OCI-LY1 (cell line): ENCODE measurements at regions not wholly inside any gene's neighbourhood (a gene's known extent, or its start where the extent isn't known, plus 50 kb on each side); places are given as distances from the start of the nearest gene placed in this dataset.

ENCODE experiments used
- H2AFZ ChIP-seq: fragments of 200-600 bp; sonication (generic), shearing (Covaris generic); 2 replicates; pipeline ENCODE4 v1.6.0; 2014; ENCODE audit warnings: antibody characterized with exemption, mild to moderate bottlenecking, low read length
- H3F3A ChIP-seq: fragments of 200-600 bp; sonication (generic), shearing (Covaris generic); 2 replicates; pipeline ENCODE4 v1.6.0; 2014; ENCODE audit warnings: mild to moderate bottlenecking, antibody characterized with exemption, low read length, moderate library complexity; ENCODE audit not compliant: insufficient read depth
- H3K27ac ChIP-seq: fragments of 200-600 bp; sonication (generic); 2 replicates; pipeline ENCODE4 v1.5.1; 2014; ENCODE audit warnings: low read length, mixed run types, mild to moderate bottlenecking, low read depth; ENCODE audit not compliant: poor library complexity, severe bottlenecking
- H3K27me3 ChIP-seq: fragments of 200-600 bp; sonication (generic); 2 replicates; pipeline ENCODE4 v1.6.0; 2014; ENCODE audit warnings: antibody characterized with exemption, mild to moderate bottlenecking, low read length, moderate library complexity; ENCODE audit not compliant: insufficient read depth
- H3K36me3 ChIP-seq: fragments of 200-600 bp; sonication (generic); 2 replicates; pipeline ENCODE4 v1.6.1; 2014; ENCODE audit warnings: mild to moderate bottlenecking, antibody characterized with exemption, low read length, moderate library complexity, mixed read lengths; ENCODE audit not compliant: insufficient read depth
- H3K4me1 ChIP-seq: fragments of 200-600 bp; sonication (generic); 2 replicates; pipeline ENCODE4 v1.5.1; 2014; ENCODE audit warnings: mild to moderate bottlenecking, low read length, moderate library complexity; ENCODE audit not compliant: insufficient read depth, severe bottlenecking
- H3K4me2 ChIP-seq: fragments of 200-600 bp; sonication (generic), shearing (Covaris generic); 2 replicates; pipeline ENCODE4 v1.6.1; 2014; ENCODE audit warnings: low read length
- H3K4me3 ChIP-seq: fragments of 200-600 bp; sonication (generic); 2 replicates; pipeline ENCODE4 v1.5.1; 2014; ENCODE audit warnings: low read length, low read depth, mild to moderate bottlenecking, mixed read lengths; ENCODE audit not compliant: poor library complexity, severe bottlenecking
- H3K79me2 ChIP-seq: fragments of 200-600 bp; shearing (Covaris generic); 2 replicates; pipeline ENCODE4 v1.6.1; 2016; ENCODE audit warnings: mixed run types, low read length, mixed read lengths; ENCODE audit not compliant: insufficient read depth
- H3K9ac ChIP-seq: fragments of 200-600 bp; sonication (generic), shearing (Covaris generic); 2 replicates; pipeline ENCODE4 v1.6.1; 2014; ENCODE audit warnings: mild to moderate bottlenecking, low read length, mixed read lengths
- H3K9me2 ChIP-seq: fragments of 200-600 bp; sonication (generic), shearing (Covaris generic); 2 replicates; pipeline ENCODE4 v1.6.1; 2014; ENCODE audit warnings: low read depth, mild to moderate bottlenecking, low read length, mixed read lengths
- H3K9me3 ChIP-seq: fragments of 200-600 bp; shearing (Covaris generic); 2 replicates; pipeline ENCODE4 v1.6.1; 2014; ENCODE audit warnings: low read length, mixed read lengths
- H4K20me1 ChIP-seq: fragments of 200-600 bp; sonication (generic), shearing (Covaris generic); 2 replicates; pipeline ENCODE4 v1.6.0; 2016; ENCODE audit warnings: mild to moderate bottlenecking, low read length; ENCODE audit not compliant: insufficient read depth
- CTCF ChIP-seq: fragments of 200-600 bp; sonication (generic), shearing (Covaris generic); IDR thresholded peaks from 2 replicates; pipeline ENCODE4 v1.5.1; 2017; ENCODE audit warnings: mild to moderate bottlenecking, antibody characterized with exemption, low read length, moderate library complexity, mixed read lengths
- EZH2 ChIP-seq: fragments of 200-600 bp; sonication (generic), shearing (Covaris generic); IDR thresholded peaks from 2 replicates; pipeline ENCODE4 v1.8.0; 2017; ENCODE audit warnings: borderline replicate concordance, mixed run types, mild to moderate bottlenecking, antibody characterized with exemption, low read length, moderate library complexity, mixed read lengths

DNA sequence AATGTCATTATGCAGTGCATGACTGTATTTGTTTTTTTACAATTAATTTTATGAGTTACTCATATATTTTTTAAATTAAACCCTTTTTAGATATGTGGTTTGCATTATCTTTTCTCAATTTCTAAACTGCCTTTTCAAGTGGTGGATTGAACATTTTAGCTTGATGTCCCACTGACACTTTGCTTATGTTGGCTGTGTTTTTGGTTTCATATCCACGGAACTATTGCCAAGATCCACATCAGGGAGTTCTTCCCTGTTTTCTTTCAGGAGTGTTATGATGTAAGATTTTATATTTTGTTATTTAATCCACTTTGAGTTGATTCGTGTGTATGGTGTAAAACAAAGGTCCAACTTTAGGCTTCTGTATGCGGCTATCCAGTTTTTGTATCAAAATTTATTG is 1144.9 kb upstream of the EYS start:
- Histone ChIP-seq H2AFZ (no peak overlapping the region), H3K4me2 (no peak overlapping the region), H3K9ac (no peak overlapping the region), H3K27ac (no peak overlapping the region), H3K4me3 (no peak overlapping the region), H3K9me3 (no peaks in the 10 kb centered on the region), H3K79me2 (no peaks in the 10 kb centered on the region), H3K27me3 (no peaks in the 10 kb centered on the region), H3F3A (no peaks in the 10 kb centered on the region), H4K20me1 (no peaks in the 10 kb centered on the region), H3K4me1 (no peaks in the 10 kb centered on the region), H3K36me3 (no peaks in the 10 kb centered on the region), H3K9me2 (no peaks in the 10 kb centered on the region)
- TF ChIP-seq CTCF: no peak
- no peak for TF ChIP-seq EZH2

GRCh38 chr6:66849843-66850242 is 1142.8 kb upstream of the EYS start:
- H3K4me3 ChIP-seq: no peak overlapping the region

DNA sequence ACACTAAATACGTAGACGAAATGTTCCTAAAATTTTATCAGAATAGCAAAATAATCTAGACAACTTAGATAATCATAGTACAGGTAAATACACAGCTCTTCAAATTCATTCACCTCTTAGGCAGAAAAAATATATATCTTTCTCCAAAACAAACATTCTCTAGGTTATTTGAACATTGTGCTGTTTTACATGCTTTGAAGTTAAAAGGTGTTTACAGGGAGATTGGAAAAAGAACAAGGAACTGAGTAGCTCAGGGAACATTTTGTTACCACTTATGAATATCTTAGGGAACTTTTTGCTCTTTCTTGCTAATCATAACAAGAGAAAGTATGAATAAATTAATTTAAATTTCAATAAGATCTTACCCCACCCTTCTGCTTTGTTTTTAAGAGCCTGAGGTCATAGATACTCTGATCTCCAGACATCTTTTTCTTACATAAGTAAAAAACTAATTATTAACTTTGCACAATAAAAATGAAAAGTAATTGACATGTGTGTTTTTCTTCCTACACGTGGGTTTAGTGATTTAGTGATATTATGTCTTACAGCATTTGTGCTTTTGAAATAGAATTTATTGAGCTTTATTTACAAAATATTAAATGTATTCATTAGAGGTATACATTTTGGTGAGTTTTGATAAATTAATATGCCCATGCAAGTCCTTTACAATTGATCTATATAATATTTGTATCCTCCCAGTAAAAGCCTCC is 1141.4 kb upstream of the EYS start:
- H3K9me2 ChIP-seq: no peaks in the 10 kb centered on the region
- no peak overlapping the region for H3K27ac ChIP-seq
- H3K36me3 ChIP-seq: no peaks in the 10 kb centered on the region
- no peak overlapping the region for H3K4me3 ChIP-seq
- H3K9me3 ChIP-seq: no peaks in the 10 kb centered on the region
- H3K79me2 ChIP-seq: no peaks in the 10 kb centered on the region
- H4K20me1 ChIP-seq: no peaks in the 10 kb centered on the region
- no peaks in the 10 kb centered on the region for H3K27me3 ChIP-seq
- no peak for TF ChIP-seq EZH2
- no peak for TF ChIP-seq CTCF
- H2AFZ ChIP-seq: no peak overlapping the region
- H3F3A ChIP-seq: no peaks in the 10 kb centered on the region
- no peaks in the 10 kb centered on the region for H3K4me1 ChIP-seq
- no peak overlapping the region for H3K4me2 ChIP-seq
- H3K9ac ChIP-seq: no peak overlapping the region

More at GRCh38 chr6:66849843-66850242, 1142.8 kb upstream of the EYS start:
- H3K4me2 ChIP-seq: no peak overlapping the region
- no peaks in the 10 kb centered on the region for H3F3A ChIP-seq
- no peaks in the 10 kb centered on the region for H3K27me3 ChIP-seq
- H3K9me2 ChIP-seq: no peaks in the 10 kb centered on the region
- TF ChIP-seq EZH2 (no peak), CTCF (no peak)
- H3K9me3 ChIP-seq: no peaks in the 10 kb centered on the region
- H3K79me2 ChIP-seq: no peaks in the 10 kb centered on the region
- no peaks in the 10 kb centered on the region for H3K36me3 ChIP-seq
- no peaks in the 10 kb centered on the region for H3K4me1 ChIP-seq
- H2AFZ ChIP-seq: no peak overlapping the region
- no peak overlapping the region for H3K27ac ChIP-seq
- no peak overlapping the region for H3K9ac ChIP-seq
- H4K20me1 ChIP-seq: no peaks in the 10 kb centered on the region
